HG02970 (cell line): ENCODE measurements at regions not wholly inside any gene's neighbourhood (a gene's known extent, or its start where the extent isn't known, plus 50 kb on each side); places are given as distances from the start of the nearest gene placed in this dataset.

Source experiments
- ATAC-seq: cut with Tn5 transposase; IDR thresholded peaks from one replicate; pipeline ENCODE4 v1.9.1; 2021; ENCODE audit warnings: mild to moderate bottlenecking, moderate library complexity, moderate number of reproducible peaks; ENCODE audit not compliant: unreplicated experiment, low FRiP score

DNA sequence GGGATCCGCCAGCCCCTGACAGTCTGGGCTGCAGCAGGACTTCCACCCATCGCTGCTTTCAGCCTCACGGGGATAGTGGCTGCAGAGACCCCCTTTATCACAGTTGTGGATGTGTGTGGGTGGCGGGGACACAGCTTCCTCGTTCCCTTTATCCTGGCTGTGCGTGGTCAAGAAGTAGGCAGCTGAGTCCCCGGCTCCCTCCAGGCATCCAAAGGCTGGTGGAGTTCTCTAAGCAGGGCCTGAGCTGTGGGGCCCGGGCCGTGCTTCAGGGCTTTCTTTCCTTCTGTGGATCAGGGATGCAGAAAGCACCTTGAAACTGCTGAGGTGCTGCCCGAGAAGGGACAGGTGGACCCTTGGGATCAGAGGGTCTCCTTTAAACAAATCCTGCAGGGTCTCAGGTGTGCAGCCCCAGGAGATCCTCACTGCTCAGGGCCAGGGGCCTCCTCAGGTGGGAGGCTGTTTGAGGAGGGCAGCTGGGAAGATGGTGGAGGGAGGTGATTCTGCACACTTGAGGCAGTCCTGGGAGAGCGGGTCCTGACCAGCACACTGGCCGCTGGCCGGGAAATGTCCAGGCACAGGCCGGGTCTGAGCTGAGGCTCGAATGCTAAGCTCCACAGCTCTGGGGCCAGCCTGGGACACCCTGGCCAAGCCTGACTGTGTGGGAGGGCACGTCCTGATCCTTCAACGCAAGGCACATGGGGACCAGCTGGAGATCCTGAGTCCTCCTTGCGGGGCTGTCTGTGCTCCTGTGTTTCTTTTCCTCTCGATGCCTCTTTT lies 1024.3 kb downstream of the BRD1 start:
- ATAC-seq = no peak

GRCh38 chr22:48802576-48802975 lies 1025.1 kb downstream of the BRD1 start:
- ATAC-seq = no peak

DNA sequence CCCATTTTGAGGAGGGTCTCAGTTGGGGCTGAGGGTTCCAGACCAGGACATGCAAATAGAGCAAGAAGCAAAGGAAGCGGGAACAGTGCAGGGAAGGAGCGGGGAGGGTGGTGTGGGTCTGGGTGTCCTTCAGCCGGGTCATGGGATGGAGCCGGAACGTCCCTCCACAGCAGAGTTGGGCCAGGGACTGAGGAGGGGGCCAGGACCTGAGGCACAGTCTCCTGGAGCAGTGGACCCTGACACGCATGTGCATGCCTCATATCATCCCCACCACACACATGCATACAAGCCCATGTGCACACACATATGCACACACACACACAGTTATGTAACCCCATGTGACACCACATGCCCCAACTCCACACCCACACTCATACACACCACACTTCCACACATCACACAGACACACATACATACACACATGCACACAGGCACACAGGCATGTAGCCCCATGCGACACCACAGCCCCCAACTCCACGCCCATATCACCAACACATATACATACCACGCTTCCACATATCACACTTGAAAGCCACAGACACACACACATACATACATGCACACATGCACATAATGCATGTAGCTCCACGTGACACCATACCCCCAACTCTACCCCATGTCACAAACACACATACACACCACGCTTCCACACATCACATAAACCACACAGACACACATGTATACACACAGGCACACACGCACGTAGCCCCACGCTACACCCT lies 1026.6 kb downstream of the BRD1 start:
- ATAC-seq = no peak

GRCh38 chr22:48800036-48800885 lies 1027.4 kb downstream of the BRD1 start:
- ATAC-seq = no peak

- no peak for ATAC-seq
Observed at GRCh38 chr22:48799227-48799970, 1028.3 kb downstream of the BRD1 start.

GRCh38 chr22:48798281-48799226 lies 1029.1 kb downstream of the BRD1 start:
- ATAC-seq = no peak

DNA sequence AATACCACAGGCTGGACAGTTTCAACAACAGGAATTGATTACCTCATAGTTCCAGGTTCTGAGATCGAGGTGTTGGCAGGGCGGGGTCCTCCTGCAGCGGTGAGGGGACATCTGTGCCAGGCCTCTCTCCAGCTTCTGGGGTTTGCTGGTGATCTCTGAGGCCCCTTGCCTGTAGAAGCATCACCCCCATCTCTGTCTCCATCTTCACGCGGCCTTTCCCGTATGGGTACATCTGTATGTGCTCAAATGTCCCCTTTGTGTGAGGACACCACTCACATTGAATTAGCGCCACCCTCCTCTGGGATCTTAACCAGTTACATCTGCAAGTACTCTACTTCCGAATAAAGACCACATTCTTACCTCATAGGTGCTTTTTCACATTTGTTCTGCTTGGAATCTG lies 1029.9 kb downstream of the BRD1 start:
- ATAC-seq = no peak

DNA sequence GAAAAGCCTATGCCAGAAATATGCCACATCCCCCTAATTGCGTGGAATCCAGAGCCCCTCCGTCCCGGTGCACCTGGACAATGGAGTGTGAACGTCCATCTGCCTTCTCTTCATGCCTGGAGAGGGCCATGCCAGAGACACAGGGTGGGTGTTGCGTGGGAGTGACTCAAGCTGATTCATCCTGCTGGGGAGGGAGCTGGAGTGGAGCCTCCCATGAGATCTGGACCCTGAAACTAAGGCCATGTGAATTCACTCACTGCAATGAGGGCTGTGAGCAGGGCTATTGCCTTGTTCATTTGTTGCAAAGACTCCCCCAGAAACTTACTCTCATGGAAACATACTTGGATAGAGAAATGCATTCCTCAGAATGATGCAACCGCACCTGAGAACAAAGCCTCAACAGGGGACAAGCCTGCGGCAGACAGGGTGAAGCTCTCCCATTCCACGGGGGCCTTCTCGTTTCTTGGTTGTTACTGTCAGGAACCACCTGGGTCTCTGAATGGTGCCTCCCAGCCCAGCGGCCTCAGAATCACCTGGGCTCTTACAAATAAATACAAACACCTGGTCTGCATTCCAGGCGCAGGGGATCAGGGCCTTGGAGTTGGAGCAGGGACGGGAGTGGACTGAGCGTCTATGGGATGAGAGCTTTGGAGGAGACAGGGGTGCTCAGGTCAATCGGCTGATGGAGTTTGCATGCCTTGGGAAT lies 1031.2 kb downstream of the BRD1 start:
- no peak for ATAC-seq

- no peak for ATAC-seq
Observed at GRCh38 chr22:48795664-48796063, 1032.0 kb downstream of the BRD1 start.

GRCh38 chr22:48794906-48795305 lies 1032.8 kb downstream of the BRD1 start:
- no peak for ATAC-seq

DNA sequence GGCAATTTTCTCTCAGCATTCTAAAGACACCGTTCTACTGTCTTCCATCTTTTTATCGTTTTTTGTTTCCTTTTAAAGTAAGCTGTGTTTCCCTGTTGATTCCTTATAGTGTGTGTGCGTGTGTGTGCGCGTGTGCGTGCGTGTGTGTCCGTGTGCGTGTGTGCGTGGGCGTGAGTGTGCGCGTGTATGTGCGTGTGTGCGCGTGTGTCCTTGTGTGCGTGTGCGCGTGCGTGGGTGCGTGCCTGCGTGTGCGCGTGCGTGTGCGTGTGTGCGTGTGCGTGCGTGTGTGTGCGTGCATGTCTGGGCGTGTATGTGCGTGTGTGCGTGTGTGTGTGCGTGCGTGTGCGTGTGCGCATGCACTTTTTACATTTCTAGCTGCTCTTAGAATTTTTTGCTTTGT lies 1033.7 kb downstream of the BRD1 start:
- ATAC-seq = no peak

DNA sequence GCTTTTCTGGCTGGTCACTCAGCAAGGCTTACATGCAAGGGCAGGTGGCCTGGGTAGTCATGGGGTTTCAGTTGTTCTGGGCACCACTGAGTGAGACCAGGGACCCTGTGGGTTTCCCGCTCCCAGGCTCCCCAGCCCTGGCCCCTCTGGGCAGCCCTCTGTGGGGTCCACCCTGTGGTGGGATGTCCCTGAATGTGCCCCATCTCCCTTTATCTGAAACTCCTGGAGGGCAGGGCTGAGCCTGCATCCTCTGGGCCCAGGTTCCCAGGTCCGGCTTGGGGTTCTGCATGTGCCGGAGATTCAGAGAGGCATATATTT lies 1041.0 kb downstream of the BRD1 start:
- ATAC-seq = no peak

DNA sequence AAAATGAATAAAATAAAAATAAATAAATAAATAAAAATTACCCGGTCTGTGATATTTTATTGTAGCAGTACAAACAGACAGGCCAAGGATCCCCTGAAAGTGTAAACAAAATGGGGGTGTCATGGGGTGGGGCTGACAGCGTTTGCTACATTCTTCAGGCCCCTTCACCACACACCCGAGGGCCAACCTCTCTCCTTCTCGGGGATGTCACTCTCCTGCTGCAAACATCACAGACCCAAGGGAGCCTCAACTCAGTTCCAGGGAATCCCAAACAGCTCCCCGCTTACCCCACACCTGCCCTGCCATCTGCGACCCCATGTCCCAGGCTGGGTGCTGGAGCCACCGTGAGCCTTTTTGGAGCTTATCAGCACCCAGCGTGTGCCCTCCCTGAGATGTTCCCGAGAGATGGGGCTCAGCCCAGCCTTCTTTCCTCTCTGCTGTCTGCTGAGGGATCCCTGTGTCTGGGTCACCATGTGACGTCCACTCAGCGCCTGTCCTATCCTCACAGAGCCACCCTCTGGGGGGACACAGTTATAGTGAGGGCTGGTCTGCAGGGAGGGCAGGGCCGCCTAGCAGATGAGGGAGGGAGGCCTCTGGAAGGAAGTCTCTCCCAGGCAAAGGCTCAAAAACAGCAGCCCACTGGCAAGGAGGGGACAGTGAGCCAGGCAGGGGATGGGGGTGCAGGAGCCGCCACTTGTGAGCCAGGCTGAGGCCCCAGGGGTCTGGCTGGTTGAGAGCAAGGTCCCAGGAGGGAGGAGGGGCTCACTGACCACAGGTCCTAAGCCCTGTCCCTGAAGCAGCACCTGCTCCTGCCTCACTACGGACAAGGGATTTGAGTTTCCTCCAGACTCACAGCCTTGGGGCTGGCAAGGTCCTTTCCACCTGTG lies 1041.6 kb downstream of the BRD1 start:
- ATAC-seq = no peak

GRCh38 chr22:48784701-48785503 lies 1042.8 kb downstream of the BRD1 start:
- no peak for ATAC-seq

- no peak for ATAC-seq
Observed at GRCh38 chr22:48783821-48784266, 1043.8 kb downstream of the BRD1 start.

- ATAC-seq = no peak
Observed at GRCh38 chr22:48782811-48783511, 1044.7 kb downstream of the BRD1 start.
